ENCODE measurements at regions not wholly inside any gene's neighbourhood (a gene's known extent, or its start where the extent isn't known, plus 50 kb on each side); places are given as distances from the start of the nearest gene placed in this dataset.

- Mint-ChIP-seq H3K27me3 (ENCODE audit: insufficient read depth, unreplicated experiment) (peaks cover 73% of the 10 kb centered on the region), H3K27ac (ENCODE audit: low read depth, unreplicated experiment) (no peak overlapping the region), H3K9me3 (ENCODE audit: unreplicated experiment) (no peaks in the 10 kb centered on the region), H3K4me1 (ENCODE audit: insufficient read depth, unreplicated experiment) (no peaks in the 10 kb centered on the region), H3K36me3 (ENCODE audit: insufficient read depth, unreplicated experiment) (no peaks in the 10 kb centered on the region), H3K4me3 (ENCODE audit: unreplicated experiment) (no peak overlapping the region)
- DNase-seq (ENCODE audit: unreplicated experiment): no peak
- ChIA-PET POLR2A (interaction anchor here (0.6 kb wide), 1 partner anchor 93 kb away, joined by 3 read pairs; no protein-coding TSS in a partner anchor), CTCF (no interaction called here)
- BruUV-seq (replicated peaks): no TSS peak
- TF ChIP-seq CTCF (IDR thresholded peaks at IDR 0.05; ENCODE audit: unreplicated experiment): no peak
- intact Hi-C loops (cut with micrococcal nuclease): no loop called here
These were observed 224.6 kb downstream of the DRD1 start for GRCh38 chr5:175219366-175219765.

- BruUV-seq (replicated peaks): no TSS peak
- H3K27me3 Mint-ChIP-seq (ENCODE audit: insufficient read depth, unreplicated experiment): peaks cover 61% of the 10 kb centered on the region
- CTCF ChIA-PET: no interaction called here
- intact Hi-C loops (cut with micrococcal nuclease): no loop called here
- H3K4me1 Mint-ChIP-seq (ENCODE audit: insufficient read depth, unreplicated experiment): peaks cover 6% of the 10 kb centered on the region
- H3K9me3 Mint-ChIP-seq (ENCODE audit: unreplicated experiment): no peaks in the 10 kb centered on the region
- no peak for DNase-seq (ENCODE audit: unreplicated experiment)
- no peak for TF ChIP-seq CTCF (IDR thresholded peaks at IDR 0.05; ENCODE audit: unreplicated experiment)
- POLR2A ChIA-PET: no interaction called here
- H3K36me3 Mint-ChIP-seq (ENCODE audit: insufficient read depth, unreplicated experiment): no peaks in the 10 kb centered on the region
- no peak overlapping the region for H3K4me3 Mint-ChIP-seq (ENCODE audit: unreplicated experiment)
- H3K27ac Mint-ChIP-seq (ENCODE audit: low read depth, unreplicated experiment): no peak overlapping the region
These were observed 227.0 kb downstream of the DRD1 start for GRCh38 chr5:175216991-175217390.

- no peaks in the 10 kb centered on the region for H3K9me3 Mint-ChIP-seq (ENCODE audit: unreplicated experiment)
- CTCF ChIA-PET: no interaction called here
- BruUV-seq (replicated peaks): no TSS peak
- no peak for DNase-seq (ENCODE audit: unreplicated experiment)
- intact Hi-C loops (cut with micrococcal nuclease): no loop called here
- H3K27me3 Mint-ChIP-seq (ENCODE audit: insufficient read depth, unreplicated experiment): peaks cover 61% of the 10 kb centered on the region
- POLR2A ChIA-PET: no interaction called here
- H3K36me3 Mint-ChIP-seq (ENCODE audit: insufficient read depth, unreplicated experiment): no peaks in the 10 kb centered on the region
- H3K4me3 Mint-ChIP-seq (ENCODE audit: unreplicated experiment): no peak overlapping the region
- peaks cover 6% of the 10 kb centered on the region for H3K4me1 Mint-ChIP-seq (ENCODE audit: insufficient read depth, unreplicated experiment)
- no peak overlapping the region for H3K27ac Mint-ChIP-seq (ENCODE audit: low read depth, unreplicated experiment)
- TF ChIP-seq CTCF (IDR thresholded peaks at IDR 0.05; ENCODE audit: unreplicated experiment): no peak
These were observed 228.1 kb downstream of the DRD1 start for GRCh38 chr5:175215906-175216305.

GRCh38 chr5:175214152-175214551 is 229.8 kb downstream of the DRD1 start:
- H3K4me3 Mint-ChIP-seq (ENCODE audit: unreplicated experiment): no peak overlapping the region

More at GRCh38 chr5:175214152-175214551, 229.8 kb downstream of the DRD1 start:
- Mint-ChIP-seq H3K27me3 (ENCODE audit: insufficient read depth, unreplicated experiment) (peaks cover 60% of the 10 kb centered on the region), H3K36me3 (ENCODE audit: insufficient read depth, unreplicated experiment) (no peaks in the 10 kb centered on the region), H3K9me3 (ENCODE audit: unreplicated experiment) (no peaks in the 10 kb centered on the region), H3K27ac (ENCODE audit: low read depth, unreplicated experiment) (no peak overlapping the region), H3K4me1 (ENCODE audit: insufficient read depth, unreplicated experiment) (peaks cover 6% of the 10 kb centered on the region)
- CTCF ChIA-PET: interaction anchor here (0.6 to 1.7 kb wide), 3 partner anchors 78 to 250 kb away, joined by 3 to 8 read pairs (median 5); no protein-coding TSS in a partner anchor
- POLR2A ChIA-PET: interaction anchor here (0.8 to 1.5 kb wide), 2 partner anchors 12 to 14 kb away, joined by 3 read pairs; no protein-coding TSS in a partner anchor
- intact Hi-C loops (cut with micrococcal nuclease): no loop called here
- DNase-seq (ENCODE audit: unreplicated experiment): peak; percentile 88
- TF ChIP-seq CTCF (IDR thresholded peaks at IDR 0.05; ENCODE audit: unreplicated experiment): no peak
- BruUV-seq (replicated peaks): no TSS peak

Measured in MCF 10A (cell line).